SK-N-DZ (cell line): ENCODE measurements at regions not wholly inside any gene's neighbourhood (a gene's known extent, or its start where the extent isn't known, plus 50 kb on each side); places are given as distances from the start of the nearest gene placed in this dataset.

Experiments
- DNase-seq: peaks from one replicate; pipeline ENCODE4 v3.0.0-alpha.2; 2015; ENCODE audit warnings: low spot score

DNA sequence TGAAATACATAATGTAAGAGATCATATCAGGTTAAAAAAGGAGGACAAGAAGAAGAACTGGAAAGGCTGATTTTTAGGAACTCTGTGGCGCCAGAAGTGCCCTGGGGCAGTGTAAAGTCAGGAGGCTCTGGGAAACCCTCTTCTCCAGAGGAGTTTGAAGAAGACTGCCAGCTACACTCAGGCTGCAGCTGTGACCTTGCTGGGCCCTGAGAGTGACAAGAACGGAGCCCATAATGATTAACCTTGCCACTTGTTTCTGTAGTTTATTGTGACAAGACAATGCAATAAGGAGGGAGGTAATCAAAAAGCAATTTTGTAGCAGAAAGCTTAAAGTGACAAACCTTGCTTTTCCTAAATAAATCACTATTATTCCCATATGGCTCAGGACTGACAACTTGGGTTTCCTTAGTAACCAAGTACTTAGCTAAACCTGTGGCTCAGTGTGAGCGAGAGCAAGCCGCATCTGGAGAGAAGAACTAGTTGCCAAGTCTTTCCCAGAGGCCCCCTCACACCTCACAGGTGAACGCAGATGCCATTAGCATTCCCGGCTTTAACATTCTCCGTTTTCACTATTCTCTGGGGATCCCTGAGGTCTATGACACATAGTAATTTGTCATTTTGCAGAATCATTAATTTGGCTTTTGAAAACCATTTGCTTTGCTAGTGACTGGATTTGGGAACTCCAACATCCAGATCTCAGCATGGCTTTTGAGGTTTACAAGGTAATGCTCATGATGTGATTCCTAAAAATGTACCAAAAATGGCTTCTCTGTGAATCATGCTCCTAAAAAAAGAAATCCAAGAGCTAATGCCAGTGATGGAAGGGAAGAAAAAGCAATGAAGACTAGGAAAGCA, 115.9 kb downstream of the OMA1 start:
- no peak for DNase-seq

DNA sequence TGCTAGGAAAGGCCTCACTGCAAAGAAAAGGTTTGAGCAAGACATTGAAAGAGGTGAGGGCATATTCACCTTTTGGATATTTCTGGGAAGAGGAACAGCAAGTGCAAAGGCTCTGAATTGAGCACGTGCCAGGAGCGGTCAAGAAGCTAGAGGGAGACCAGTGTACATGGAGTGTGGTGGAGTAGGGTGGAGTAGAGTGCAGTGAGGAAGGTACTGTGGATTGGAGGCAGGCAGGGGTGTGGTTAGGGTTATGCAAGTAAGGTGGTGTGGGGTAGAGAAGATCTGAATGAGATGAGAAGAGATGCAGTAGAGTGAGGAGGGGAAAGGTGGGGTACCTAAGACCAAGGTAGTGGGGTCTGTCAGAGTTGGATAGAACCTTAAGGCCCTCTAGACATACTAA, 119.6 kb downstream of the OMA1 start:
- DNase-seq: no peak

DNA sequence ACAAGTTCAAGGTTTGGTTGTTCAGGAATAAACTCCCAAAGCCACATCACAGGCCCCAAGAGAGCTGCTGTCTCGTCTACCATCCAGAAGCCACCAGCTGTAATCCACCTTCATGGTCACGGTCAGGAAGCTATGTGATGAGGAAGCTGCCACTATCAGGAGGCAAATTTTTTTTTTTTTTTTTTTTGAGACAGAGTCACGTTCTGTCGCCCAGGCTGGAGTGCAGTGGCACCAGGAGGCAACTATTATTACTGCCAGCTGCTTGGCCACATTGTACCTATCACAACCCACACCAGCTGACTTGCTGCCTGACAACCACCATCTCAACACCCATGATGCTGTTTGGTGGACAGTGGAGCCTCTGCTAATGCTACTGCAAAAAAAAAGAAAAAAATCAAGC, 124.1 kb downstream of the OMA1 start:
- DNase-seq: no peak

GRCh38 chr1:58418283-58419228, 128.0 kb downstream of the OMA1 start:
- DNase-seq: no peak

DNA sequence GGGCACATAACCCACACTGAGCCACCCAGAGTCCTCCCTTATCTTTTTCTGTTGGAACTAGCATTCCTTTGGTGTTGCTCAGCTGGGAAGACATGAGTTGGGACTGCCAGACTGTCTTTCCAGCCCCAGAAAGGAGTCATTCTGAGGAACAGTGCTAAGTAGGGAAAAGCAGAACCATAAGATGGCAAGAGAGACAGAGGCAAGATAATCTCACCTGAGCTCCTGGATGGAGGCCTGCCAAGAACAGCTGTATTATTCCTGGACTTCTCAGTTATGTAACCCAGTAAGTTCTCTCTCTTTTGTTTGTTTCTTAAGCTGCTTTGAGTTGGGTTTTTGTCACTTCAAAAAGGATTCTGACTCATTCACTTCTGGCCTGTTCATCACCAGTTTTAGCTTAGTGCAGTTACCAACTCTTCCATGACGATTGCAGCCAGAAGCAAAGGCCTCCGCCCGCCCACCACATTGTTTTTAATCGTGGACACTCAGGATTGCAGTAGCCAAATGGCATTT, 134.4 kb downstream of the OMA1 start:
- DNase-seq: no peak

DNA sequence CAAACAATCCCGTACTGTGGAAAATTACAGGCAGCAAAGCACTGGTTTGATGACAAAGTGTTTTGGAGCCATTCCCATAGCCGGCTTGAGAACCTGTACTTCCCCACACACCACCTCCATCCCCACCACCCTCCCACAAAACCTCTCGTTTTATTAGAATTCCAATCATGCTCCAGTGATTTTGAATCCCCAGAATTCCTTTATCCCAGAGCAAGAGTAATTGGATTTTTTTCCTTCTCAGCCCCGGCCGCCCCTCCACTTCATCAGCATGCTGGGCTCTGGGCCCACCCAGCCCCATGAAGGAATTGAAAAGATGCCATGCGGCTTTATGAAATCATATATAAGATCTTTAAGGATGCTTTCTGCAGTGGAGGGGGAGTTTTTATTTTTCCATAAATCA, 136.6 kb downstream of the OMA1 start:
- DNase-seq: no peak

GRCh38 chr1:58409336-58409735, 137.2 kb downstream of the OMA1 start:
- DNase-seq: no peak

DNA sequence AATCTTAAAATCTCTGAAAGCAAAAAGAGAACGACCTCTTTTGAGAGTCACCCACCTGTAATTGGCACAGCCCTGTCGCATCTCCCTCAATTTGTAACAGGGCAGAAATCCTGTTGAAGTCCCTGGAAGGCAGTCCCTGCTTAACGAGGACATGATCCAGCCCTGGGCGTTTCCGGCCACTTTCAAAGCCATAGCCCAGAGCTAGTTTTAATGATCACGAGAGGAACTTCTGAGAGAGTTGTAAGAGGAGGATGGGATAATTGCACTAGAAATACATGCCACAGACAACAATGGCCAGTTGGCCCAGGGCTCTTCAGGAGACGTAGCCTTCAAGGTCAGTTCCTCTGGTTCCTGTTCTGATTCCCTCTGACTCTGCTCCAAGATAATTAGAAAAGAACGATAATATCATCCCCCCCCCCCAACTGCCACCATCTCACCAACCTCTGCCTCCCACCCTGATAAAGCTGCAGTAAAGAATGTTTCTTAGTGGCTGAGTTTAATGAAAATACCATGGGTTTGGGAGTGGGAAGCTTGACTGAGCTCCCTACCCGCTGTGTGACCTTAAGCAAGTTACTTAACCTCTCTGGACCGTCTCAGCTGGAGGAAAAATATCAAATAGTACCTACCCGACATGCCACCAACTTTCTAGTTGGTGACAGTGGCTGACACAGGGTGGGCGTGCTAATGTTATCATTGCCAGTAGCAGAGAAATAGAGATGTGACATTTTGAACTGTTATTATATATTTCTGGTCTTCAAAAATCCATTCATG, 140.0 kb downstream of the OMA1 start:
- no peak for DNase-seq

DNA sequence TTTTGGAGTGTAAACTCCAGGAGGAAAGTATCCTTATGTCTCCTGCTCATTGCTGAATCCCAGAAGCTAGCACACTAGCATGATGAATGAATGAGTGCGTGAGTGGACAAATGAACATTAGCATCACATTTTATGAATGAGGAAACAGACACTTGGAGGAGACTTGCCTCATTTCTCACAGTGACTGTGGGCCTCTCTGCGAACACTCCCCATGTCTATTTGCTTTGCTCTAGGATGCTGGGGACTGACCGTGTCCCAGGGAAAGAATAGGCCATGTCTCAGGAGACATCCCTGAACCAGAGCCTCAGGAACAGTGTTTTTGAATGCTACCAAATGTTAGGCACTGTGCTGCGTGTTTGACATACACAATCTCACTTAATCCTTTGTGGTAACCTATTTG, 140.9 kb downstream of the OMA1 start:
- DNase-seq: no peak

- DNase-seq: no peak
Observed at GRCh38 chr1:58403894-58404293, 142.6 kb downstream of the OMA1 start.

DNA sequence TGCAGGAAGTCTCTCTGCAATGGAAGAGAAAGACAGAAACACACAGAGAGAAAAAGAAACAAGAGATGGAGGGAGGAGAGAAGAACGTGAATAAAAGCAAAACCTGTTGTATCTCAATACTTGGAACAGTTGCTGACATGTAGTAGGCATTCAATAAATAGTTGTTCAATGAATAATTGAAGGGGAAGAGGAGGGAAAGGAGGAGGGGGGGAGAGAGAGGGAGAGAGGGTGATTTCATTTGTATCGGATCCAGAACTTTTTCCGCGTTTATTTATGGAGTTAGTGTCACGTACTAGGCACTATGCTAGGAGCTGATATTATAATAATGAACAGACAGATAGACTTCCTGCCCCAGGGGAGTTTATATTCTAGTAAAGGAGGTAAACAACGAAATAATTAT, 144.1 kb downstream of the OMA1 start:
- DNase-seq: no peak

- DNase-seq: no peak
Observed at GRCh38 chr1:58401991-58402390, 144.5 kb downstream of the OMA1 start.

DNA sequence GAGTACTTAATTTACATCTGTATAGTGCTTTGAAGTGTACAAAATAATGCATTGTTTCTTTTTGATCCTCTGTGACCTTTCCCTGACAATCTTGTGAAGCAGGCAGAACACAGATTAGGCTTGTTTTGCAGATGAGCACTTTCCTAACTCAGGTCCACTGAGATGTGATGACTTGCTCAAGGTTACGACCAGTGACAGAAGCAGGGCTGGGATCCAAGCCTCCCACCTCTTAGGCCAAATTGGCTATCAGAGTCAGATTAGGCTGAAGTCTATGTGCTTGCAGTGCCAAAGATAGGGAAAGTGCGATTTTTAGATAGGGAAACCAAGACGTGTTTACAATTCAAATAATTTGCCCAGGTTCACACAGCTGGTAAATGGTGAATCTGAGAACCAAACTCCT, 147.3 kb downstream of the OMA1 start:
- no peak for DNase-seq

DNA sequence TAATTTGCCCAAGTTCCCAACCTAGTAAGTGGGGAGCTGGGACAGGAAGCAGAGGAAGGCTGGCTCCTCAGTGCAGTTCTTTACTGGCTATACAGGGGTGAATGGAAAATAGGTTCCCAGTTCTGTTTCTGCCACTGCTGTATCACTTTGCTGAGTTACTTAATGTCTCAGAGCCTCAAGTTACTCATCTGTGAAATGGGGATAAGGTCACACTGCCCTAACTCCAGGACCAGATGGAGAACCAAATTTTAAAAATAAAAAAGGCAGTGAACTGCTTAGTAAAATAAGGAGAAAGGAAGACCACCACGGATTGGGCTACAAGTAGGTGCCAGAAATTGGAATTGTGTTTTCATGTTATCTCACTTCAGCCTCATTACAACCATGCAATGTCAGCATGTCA, 147.8 kb downstream of the OMA1 start:
- no peak for DNase-seq

DNA sequence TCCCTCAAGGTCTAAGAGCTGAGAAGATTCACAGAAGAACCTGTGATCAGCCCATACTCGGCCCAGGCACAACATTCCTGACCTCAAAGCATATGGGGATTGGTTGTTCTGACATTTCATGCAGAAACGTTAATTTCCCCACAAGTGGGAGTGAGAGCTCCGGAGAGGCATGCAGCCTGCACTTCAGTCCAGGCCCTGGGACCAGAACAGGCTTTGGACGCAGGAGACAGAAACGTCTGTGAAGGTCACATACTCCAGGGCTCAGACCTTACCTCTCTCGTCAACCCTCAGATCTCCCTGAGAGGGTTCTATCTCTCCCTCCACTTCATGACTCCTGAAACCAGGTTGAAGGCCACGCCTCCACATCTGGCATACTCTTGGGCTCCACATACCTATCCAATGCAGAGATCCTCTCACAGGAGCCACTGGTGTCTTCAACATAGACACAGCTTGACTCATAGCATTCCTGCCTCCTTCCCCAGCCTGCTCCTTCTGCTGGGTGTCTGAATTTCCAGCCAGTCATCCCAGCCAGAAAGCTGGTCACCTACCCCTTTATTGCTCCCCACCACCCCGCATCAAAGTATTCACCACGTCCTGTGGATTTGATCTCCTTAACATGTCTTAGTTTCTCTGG, 149.2 kb downstream of the OMA1 start:
- no peak for DNase-seq

GRCh38 chr1:58396150-58396549, 150.4 kb downstream of the OMA1 start:
- DNase-seq: no peak

DNA sequence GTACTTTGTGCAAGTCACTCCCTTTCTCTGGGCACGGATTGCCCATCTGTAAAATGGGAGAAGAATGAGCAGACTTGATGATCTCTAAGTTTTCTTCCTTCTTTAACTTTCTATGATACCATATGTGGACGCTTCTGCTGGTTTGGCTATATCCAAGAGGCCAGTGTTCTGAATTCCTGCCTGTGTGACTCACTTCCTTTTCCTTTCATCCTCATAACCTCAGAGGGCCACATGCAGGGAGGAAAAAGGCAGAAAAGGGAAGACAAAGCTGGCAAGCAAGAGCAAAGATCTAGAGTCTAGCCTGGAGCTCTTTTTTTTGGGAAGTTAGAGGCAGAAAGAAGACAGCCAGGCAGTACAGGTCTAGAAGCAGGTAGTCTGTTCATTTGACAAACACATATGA, 151.2 kb downstream of the OMA1 start:
- no peak for DNase-seq

- DNase-seq: no peak
Observed at GRCh38 chr1:58392083-58392482, 154.4 kb downstream of the OMA1 start.

DNA sequence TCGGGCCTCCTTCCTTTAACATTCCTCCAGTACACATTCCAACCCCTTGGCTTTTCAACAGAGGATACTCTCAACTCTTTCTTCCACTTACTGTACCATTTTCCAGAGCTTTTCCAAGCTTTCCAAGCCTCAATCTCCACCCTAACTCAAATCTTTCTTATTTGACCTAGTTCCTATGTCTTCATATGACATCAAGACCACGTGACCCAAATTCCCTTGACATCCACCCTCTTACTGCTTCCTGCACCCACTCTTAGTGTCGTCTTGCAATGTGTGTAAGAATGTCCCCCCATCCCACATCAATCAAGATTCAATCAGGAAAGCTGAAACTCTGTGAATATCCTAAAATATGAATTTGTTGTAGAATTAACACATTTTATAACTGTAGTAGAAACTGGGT, 155.0 kb downstream of the OMA1 start:
- DNase-seq: no peak

DNA sequence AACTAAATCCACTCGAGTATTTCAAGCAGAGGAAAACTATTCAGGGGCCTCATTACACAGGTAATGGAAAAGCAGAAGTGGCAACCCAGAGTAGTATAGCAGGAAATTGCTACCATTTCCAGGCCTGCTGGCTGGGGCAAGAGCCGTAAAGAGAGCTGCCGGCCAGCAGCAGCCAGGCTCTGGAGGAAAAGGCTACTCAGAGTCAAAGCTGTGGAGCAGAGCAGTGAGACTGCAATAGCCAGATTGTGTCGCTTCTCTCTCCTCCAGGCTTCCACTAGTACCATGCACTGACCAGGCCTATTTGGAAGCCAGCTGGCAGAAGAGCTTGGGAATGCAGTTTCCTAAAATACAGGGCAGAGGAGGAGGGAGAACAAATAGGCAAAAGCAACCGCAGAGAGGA, 155.5 kb downstream of the OMA1 start:
- DNase-seq: no peak

GRCh38 chr1:58390091-58390490, 156.4 kb downstream of the OMA1 start:
- peak; percentile 44 for DNase-seq
